Heart left ventricle (tissue), 16 donors: ENCODE measurements at regions not wholly inside any gene's neighbourhood (a gene's known extent, or its start where the extent isn't known, plus 50 kb on each side); places are given as distances from the start of the nearest gene placed in this dataset.

Experiments used
- ATAC-seq, 4 donors: fragments of 200-7000 bp; cut with Tn5 transposase; one replicate each; pipeline ENCODE4 v1.9.1; 2020 to 2022; ENCODE audit warnings: moderate library complexity in 4 of 4, mild to moderate bottlenecking in 3 of 4, moderate number of reproducible peaks in 1 of 4
- DNase-seq, 5 donors: peaks; one replicate each; pipeline ENCODE4 v3.0.0-alpha.2; 2020
- H3K27ac ChIP-seq, 12 donors: fragments of 200-600 bp; sonication (generic) in 4 of 12; one replicate each; pipeline versions ENCODE4 v1.5.0 to v1.8.0; 2016 to 2022; ENCODE audit warnings: mild to moderate bottlenecking in 2 of 12
- H3K27me3 ChIP-seq, 9 donors: fragments of 200-600 bp; sonication (generic) in 2 of 9; one replicate each; pipeline versions ENCODE4 v1.5.1 to v1.8.0; 2016 to 2022; ENCODE audit warnings: mild to moderate bottlenecking in 3 of 9
- H3K36me3 ChIP-seq, 9 donors: fragments of 200-600 bp; sonication (generic) in 2 of 9; one replicate each; pipeline versions ENCODE4 v1.5.0 to v1.8.0; 2018 to 2022; ENCODE audit warnings: mild to moderate bottlenecking in 2 of 9
- H3K4me1 ChIP-seq, 12 donors: fragments of 200-600 bp; sonication (generic) in 4 of 12; one replicate each; pipeline versions ENCODE4 v1.5.0 to v1.8.0; 2016 to 2022; ENCODE audit warnings: mild to moderate bottlenecking in 3 of 12
- H3K4me3 ChIP-seq, 12 donors: fragments of 200-600 bp; sonication (generic) in 4 of 12; one replicate each; pipeline versions ENCODE4 v1.5.0 to v1.8.0; 2017 to 2022; ENCODE audit warnings: mild to moderate bottlenecking in 9 of 12, moderate library complexity in 4 of 12
- H3K9me3 ChIP-seq, 12 donors: fragments of 200-600 bp; sonication (generic) in 4 of 12; one replicate each; pipeline versions ENCODE4 v1.5.0 to v1.8.0; 2016 to 2022; ENCODE audit warnings: mild to moderate bottlenecking in 1 of 12
- CTCF ChIP-seq, 12 donors: fragments of 200-600 bp; sonication (generic) in 4 of 12; IDR thresholded peaks; one replicate each; pipeline versions ENCODE4 v1.5.0 to v1.8.0; 2018 to 2022; ENCODE audit warnings: antibody characterized with exemption in 12 of 12, mild to moderate bottlenecking in 5 of 12
- POLR2A ChIP-seq, 2 donors: fragments of 450-650 bp; IDR thresholded peaks; one replicate each; pipeline ENCODE4 v1.6.1; 2017; ENCODE audit warnings: antibody characterized with exemption in 2 of 2, mild to moderate bottlenecking in 2 of 2, moderate library complexity in 2 of 2
- WGBS, 4 donors: extraction: QIAGEN DNeasy Blood & Tissue Kit in 2 of 4; methylation state at CpG; one replicate each; pipeline versions ENCODE4 v1.1.5 to v1.1.7; 2013 to 2018; 5-methylcytosine and 5-hydroxymethylcytosine counted together
- intact Hi-C, 10 donors: fragments of 100-400 bp; cut with DNase I; formaldehyde crosslinking; loops; one replicate each; pipeline versions ENCODE4 v1.11.1 to v1.14.2; 2022
- donor health status: ischemic (EF 13 %, LVEDD 7.1; RV severe dilation, severe dysfunction).
- donor health status: healthy with polysubstance abuse.
- donor health status: DM: no; HTN: yes; CAD: no.
- donor health status: DM: no; HTN: no; CAD: no.
- donor health status: ischemic (EF 25% LVEDD 6.9; RV normal size, moderate dysfunction).
- donor health status: ischemic (EF 25% LVEDD 5.7; RV mildly dilated, moderate dysfunction).
- donor health status: healthy.
- donor health status: DM: yes; HTN: yes; CAD: no.
- donor health status: ischemic (EF 35%, LVEDD 5.7; RV mildly dilated, moderate dysfunction).
- donor health status: nonischemic (EF 11% LVEDD 7.7; RV severe dilation, severe dysfunction).
- donor health status: DM: yes; HTN: yes; CAD: no.
- donor health status: PGD.
- donor health status: ischemic (EF 29% LVEDD 5.4; RV normal size, mild dysfunction).
- donor health status: nonischemic (EF 23%, LVEDD 6.1; RV moderate dilation, normal function).

DNA sequence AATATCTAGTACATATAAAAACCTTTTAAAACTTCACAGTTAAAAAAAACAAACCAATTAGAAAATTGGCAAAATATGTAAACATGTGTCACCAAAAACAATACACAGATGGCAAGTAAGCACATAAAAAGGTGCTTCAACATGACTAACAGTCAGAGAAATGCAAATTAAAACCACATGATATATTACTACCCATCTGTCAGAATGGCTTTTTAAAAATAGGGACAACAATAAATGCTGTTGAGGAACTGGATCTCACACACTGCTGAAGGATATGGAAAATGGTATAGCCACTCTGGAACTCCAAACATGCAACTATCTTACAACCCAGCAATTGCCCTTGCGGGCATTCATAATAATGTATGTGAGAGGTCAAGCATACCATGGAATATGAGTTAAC, 1153.6 kb downstream of the FLRT2 start:
- TF ChIP-seq POLR2A (IDR thresholded peaks at IDR 0.05) (no peak), CTCF (IDR thresholded peaks at IDR 0.05) (no peak)
- intact Hi-C loops, result no loop called here
- no peaks in the 10 kb centered on the region for H3K27me3 ChIP-seq
- H3K36me3 ChIP-seq, result no peaks in the 10 kb centered on the region
- H3K9me3 ChIP-seq, result no peaks in the 10 kb centered on the region
- no peak overlapping the region for H3K27ac ChIP-seq
- ATAC-seq (no peak), DNase-seq (no peak)
- WGBS, 4 donors, result 64 to 79% (median 77%) methylated on average over 1 of the region's 1 CpG
- H3K4me3 ChIP-seq, result no peak overlapping the region
- no peaks in the 10 kb centered on the region for H3K4me1 ChIP-seq

GRCh38 chr14:86675059-86675458, 1145.1 kb downstream of the FLRT2 start:
- H3K4me1 ChIP-seq, result no peaks in the 10 kb centered on the region
- WGBS, 4 donors, result 75 to 78% (median 76%) methylated on average over 3 of the region's 3 CpGs
- no peak overlapping the region for H3K27ac ChIP-seq
- TF ChIP-seq POLR2A (IDR thresholded peaks at IDR 0.05) (no peak), CTCF (IDR thresholded peaks at IDR 0.05) (no peak)
- intact Hi-C loops, result no loop called here
- H3K4me3 ChIP-seq, result no peak overlapping the region
- no peaks in the 10 kb centered on the region for H3K27me3 ChIP-seq
- H3K9me3 ChIP-seq, result no peaks in the 10 kb centered on the region
- H3K36me3 ChIP-seq, result no peaks in the 10 kb centered on the region
- DNase-seq, result no peak
- no peak for ATAC-seq

DNA sequence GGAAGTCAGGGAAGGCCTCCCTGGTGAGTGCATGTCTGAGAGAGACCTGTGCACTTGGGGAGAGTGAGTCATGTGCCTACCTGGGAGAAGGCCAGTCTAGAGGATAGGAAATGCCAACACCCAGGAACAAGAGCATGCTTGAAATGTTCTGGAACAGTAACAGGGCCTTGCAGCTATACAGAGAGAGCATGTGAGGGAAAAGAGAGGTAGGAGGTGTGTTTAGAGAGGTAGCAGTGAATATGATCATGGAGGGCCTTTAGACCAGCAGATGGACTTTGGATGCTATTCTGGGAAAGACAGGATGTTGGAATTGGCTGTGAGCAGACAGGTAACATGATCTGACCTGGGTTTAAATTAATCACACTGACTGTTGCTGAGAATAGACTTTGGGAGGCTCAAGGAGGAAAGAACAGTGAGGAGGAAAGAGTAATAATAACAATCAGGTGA, 1143.6 kb downstream of the FLRT2 start:
- Histone ChIP-seq H3K27ac (no peak overlapping the region), H3K36me3 (no peaks in the 10 kb centered on the region), H3K4me3 (no peak overlapping the region), H3K27me3 (no peaks in the 10 kb centered on the region), H3K4me1 (no peaks in the 10 kb centered on the region), H3K9me3 (peaks cover 0 to 2% (median 0%) of the 10 kb centered on the region in 12 donors)
- ATAC-seq (no peak), DNase-seq (no peak)
- intact Hi-C loops, result no loop called here
- no peak for TF ChIP-seq POLR2A (IDR thresholded peaks at IDR 0.05)
- no peak for TF ChIP-seq CTCF (IDR thresholded peaks at IDR 0.05)

GRCh38 chr14:86672080-86672479, 1142.1 kb downstream of the FLRT2 start:
- TF ChIP-seq POLR2A (IDR thresholded peaks at IDR 0.05), result no peak
- no peak for TF ChIP-seq CTCF (IDR thresholded peaks at IDR 0.05)
- Histone ChIP-seq H3K4me3 (no peak overlapping the region), H3K4me1 (no peaks in the 10 kb centered on the region), H3K9me3 (peaks cover 0 to 2% (median 0%) of the 10 kb centered on the region in 12 donors), H3K27me3 (no peaks in the 10 kb centered on the region), H3K27ac (no peak overlapping the region), H3K36me3 (no peaks in the 10 kb centered on the region)
- no peak for ATAC-seq
- DNase-seq, result no peak
- 90 to 94% (median 91%) methylated on average over 2 of the region's 2 CpGs for WGBS, 4 donors
- intact Hi-C loops, result no loop called here
